B cell (primary cell): ENCODE measurements at regions not wholly inside any gene's neighbourhood (a gene's known extent, or its start where the extent isn't known, plus 50 kb on each side); places are given as distances from the start of the nearest gene placed in this dataset.

ENCODE experiments used
- ATAC-seq: fragments of 200-7000 bp; cut with Tn5 transposase; one replicate; pipeline ENCODE4 v1.10.0; 2021; ENCODE audit warnings: low read depth, mild to moderate bottlenecking, moderate number of reproducible peaks, moderate library complexity
- CTCF ChIA-PET: fragments of 350-600 bp; sonication (Branson Sonifier 250); formaldehyde crosslinking; loops from one replicate; lab custom pipeline; 2021; ENCODE audit warnings: antibody characterized with exemption, inconsistent platforms; lab: Charles Lee
- POLR2A ChIA-PET: fragments of 350-600 bp; sonication (Branson Sonifier 250); formaldehyde crosslinking; loops from one replicate; lab custom pipeline; 2021; ENCODE audit warnings: antibody characterized with exemption; lab: Charles Lee
- DNase-seq: peaks from one replicate; pipeline ENCODE4 v3.0.0; 2013
- H2AFZ ChIP-seq: 2 replicates; pipeline ENCODE4 v1.6.1; 2012; ENCODE audit warnings: mild to moderate bottlenecking, low read depth, low read length; ENCODE audit not compliant: insufficient read depth, poor library complexity, severe bottlenecking
- H3K27ac ChIP-seq, 2 donors: 1 replicate in 1 of 2; 2 replicates in 1 of 2; pipeline ENCODE4 v1.5.1; 2012 to 2013; ENCODE audit warnings: low read length in 2 of 2, mild to moderate bottlenecking in 2 of 2, moderate library complexity in 1 of 2
- H3K27me3 ChIP-seq, 4 experiments: fragments of 200-600 bp in 1 of 4; sonication (generic) in 1 of 4; replicated peaks in 1 of 4; 1 replicate in 2 of 4; 2 replicates in 2 of 4; pipeline versions ENCODE4 v1.6.1 to v1.7.0; 2013 to 2016; ENCODE audit warnings: low read length in 3 of 4, mild to moderate bottlenecking in 2 of 4, mixed read lengths in 1 of 4, moderate library complexity in 1 of 4; ENCODE audit not compliant: insufficient read depth in 4 of 4, control insufficient read depth in 3 of 4; ENCODE audit errors: control extremely low read depth in 1 of 4
- H3K36me3 ChIP-seq, 2 experiments: replicated peaks in 1 of 2; 1 replicate in 1 of 2; 2 replicates in 1 of 2; pipeline versions ENCODE4 v1.6.1 to v1.7.1; 2013; ENCODE audit warnings: low read length in 1 of 2; ENCODE audit not compliant: insufficient read depth in 2 of 2, control insufficient read depth in 1 of 2; ENCODE audit errors: control extremely low read depth in 1 of 2, extremely low read depth in 1 of 2
- H3K4me1 ChIP-seq, 2 donors: fragments of 200-600 bp in 1 of 2; sonication (generic) in 1 of 2; 1 replicate in 1 of 2; 2 replicates in 1 of 2; pipeline versions ENCODE4 v1.5.1 to v1.6.1; 2013 to 2017; ENCODE audit warnings: low read length in 2 of 2; ENCODE audit not compliant: control insufficient read depth in 2 of 2, insufficient read depth in 2 of 2
- H3K4me2 ChIP-seq: replicated peaks from 2 replicates; pipeline ENCODE3; 2012; ENCODE audit warnings: mild to moderate bottlenecking, low read depth, low read length; ENCODE audit not compliant: poor library complexity, severe bottlenecking
- H3K4me3 ChIP-seq, 5 experiments: fragments of 200-600 bp in 1 of 5; sonication (generic) in 1 of 5; 1 replicate in 3 of 5; 2 replicates in 2 of 5; pipeline versions ENCODE4 v1.5.1 to v1.7.0; 2011 to 2016; ENCODE audit warnings: low read length in 4 of 5, mild to moderate bottlenecking in 4 of 5, low read depth in 2 of 5, control low read depth in 1 of 5, moderate library complexity in 1 of 5; ENCODE audit not compliant: insufficient read depth in 1 of 5; ENCODE audit errors: control extremely low read depth in 1 of 5, extremely low read depth in 1 of 5
- H3K79me2 ChIP-seq: fragments of 200-600 bp; sonication (generic); one replicate; pipeline ENCODE4 v1.6.0; 2016; ENCODE audit warnings: low read length; ENCODE audit not compliant: control insufficient read depth, insufficient read depth
- H3K9ac ChIP-seq: fragments of 200-600 bp; sonication (generic); 2 replicates; pipeline ENCODE4 v1.6.1; 2017; ENCODE audit warnings: mild to moderate bottlenecking, low read length, moderate library complexity
- H3K9me3 ChIP-seq, 3 donors: one replicate each; pipeline versions ENCODE4 v1.6.1 to v1.7.1; 2013; ENCODE audit warnings: low read length in 2 of 3; ENCODE audit not compliant: control insufficient read depth in 2 of 3, insufficient read depth in 1 of 3; ENCODE audit errors: control extremely low read depth in 1 of 3
- H4K20me1 ChIP-seq: 2 replicates; pipeline ENCODE4 v1.6.0; 2012; ENCODE audit warnings: mild to moderate bottlenecking, low read length; ENCODE audit not compliant: insufficient read depth, control insufficient read depth, poor library complexity, severe bottlenecking
- H3K27ac Mint-ChIP-seq: one replicate; pipeline ENCODE4 v1.8.0; 2021; ENCODE audit warnings: mixed read lengths
- H3K27me3 Mint-ChIP-seq: one replicate; pipeline ENCODE4 v1.8.0; 2021; ENCODE audit warnings: mixed read lengths
- H3K4me1 Mint-ChIP-seq: one replicate; pipeline ENCODE4 v1.8.0; 2021; ENCODE audit warnings: mixed read lengths
- H3K4me3 Mint-ChIP-seq: one replicate; pipeline ENCODE4 v1.8.0; 2021; ENCODE audit warnings: mixed read lengths
- H3K9me3 Mint-ChIP-seq: one replicate; pipeline ENCODE4 v1.8.0; 2022; ENCODE audit warnings: mixed read lengths; ENCODE audit not compliant: insufficient read depth
- CTCF ChIP-seq: fragments of 200-600 bp; IDR thresholded peaks from one replicate; pipeline ENCODE4 v1.8.0; 2022; ENCODE audit warnings: antibody characterized with exemption, mild to moderate bottlenecking
- EZH2 ChIP-seq: IDR thresholded peaks from 2 replicates; pipeline ENCODE4 v1.6.1; 2012; ENCODE audit warnings: borderline replicate concordance, low read depth, mild to moderate bottlenecking, moderate library complexity, low read length; ENCODE audit not compliant: insufficient read depth, poor library complexity, severe bottlenecking
- WGBS: methylation state at CpG from one replicate; pipeline ENCODE4 v1.1.5; 2013; ENCODE audit warnings: missing lambda C conversion rate; ENCODE audit not compliant: insufficient coverage; 5-methylcytosine and 5-hydroxymethylcytosine counted together
- intact Hi-C: fragments of 100-400 bp; cut with micrococcal nuclease; formaldehyde crosslinking; loops from one replicate; pipeline ENCODE4 v1.10.0; 2022

DNA sequence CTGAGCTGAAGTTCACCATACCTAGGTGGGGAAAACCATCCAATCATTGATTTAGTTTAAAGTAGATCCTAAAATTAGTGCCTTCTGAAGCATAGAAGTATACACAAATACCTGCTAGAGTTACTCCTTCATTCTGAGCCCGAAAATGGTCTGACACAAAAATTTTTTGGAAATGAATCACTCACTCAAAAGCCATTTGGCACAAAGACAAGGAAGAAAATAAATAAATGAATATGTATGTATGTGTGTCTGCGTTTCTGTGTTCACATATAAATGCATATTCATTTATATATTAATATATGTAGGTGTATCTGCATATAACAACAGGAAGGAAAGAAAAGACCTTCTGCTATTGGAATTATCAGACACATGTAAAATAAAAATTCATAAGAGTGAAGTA is 614.4 kb upstream of the PCDH9 start:
- H2AFZ ChIP-seq, result no peak overlapping the region
- CTCF ChIA-PET, result no interaction called here
- no peak overlapping the region for H3K4me2 ChIP-seq
- intact Hi-C loops, result no loop called here
- H3K4me1 ChIP-seq, result no peaks in the 10 kb centered on the region
- H3K9me3 ChIP-seq, result peaks cover 0 to 9% (median 0%) of the 10 kb centered on the region in 3 donors
- ATAC-seq (no peak), DNase-seq (no peak)
- Mint-ChIP-seq H3K4me3 (no peak overlapping the region), H3K4me1 (no peaks in the 10 kb centered on the region), H3K27me3 (no peaks in the 10 kb centered on the region), H3K9me3 (peaks cover 3% of the 10 kb centered on the region), H3K27ac (no peak overlapping the region)
- no CpG with 5 or more reads among the region's 2 CpGs for WGBS
- POLR2A ChIA-PET, result no interaction called here
- H3K36me3 ChIP-seq, result no peaks in the 10 kb centered on the region
- no peaks in the 10 kb centered on the region for H3K27me3 ChIP-seq
- no peak overlapping the region for H3K27ac ChIP-seq
- H3K4me3 ChIP-seq, result no peak overlapping the region
- no peak for TF ChIP-seq CTCF
- no peak for TF ChIP-seq EZH2
- H4K20me1 ChIP-seq, result no peaks in the 10 kb centered on the region
- no peaks in the 10 kb centered on the region for H3K79me2 ChIP-seq
- no peak overlapping the region for H3K9ac ChIP-seq

GRCh38 chr13:67841071-67841470 is 610.9 kb upstream of the PCDH9 start:
- no peak overlapping the region for H3K27ac Mint-ChIP-seq
- CTCF ChIA-PET, result no interaction called here
- ATAC-seq, result no peak

More at GRCh38 chr13:67841071-67841470, 610.9 kb upstream of the PCDH9 start:
- H3K27ac ChIP-seq, result no peak overlapping the region
- H3K27me3 ChIP-seq, result no peaks in the 10 kb centered on the region
- no peaks in the 10 kb centered on the region for H3K79me2 ChIP-seq
- H3K27me3 Mint-ChIP-seq, result no peaks in the 10 kb centered on the region
- intact Hi-C loops, result no loop called here
- H3K9me3 ChIP-seq, result peaks cover 0 to 9% (median 0%) of the 10 kb centered on the region in 3 donors
- no peak for DNase-seq
- no peak overlapping the region for H3K4me2 ChIP-seq
- TF ChIP-seq EZH2 (no peak), CTCF (no peak)
- no peaks in the 10 kb centered on the region for H4K20me1 ChIP-seq
- peaks cover 3% of the 10 kb centered on the region for H3K9me3 Mint-ChIP-seq
- POLR2A ChIA-PET, result no interaction called here
- no peak overlapping the region for H3K9ac ChIP-seq
- no peak overlapping the region for H3K4me3 Mint-ChIP-seq
- H3K4me1 Mint-ChIP-seq, result no peaks in the 10 kb centered on the region
- no peaks in the 10 kb centered on the region for H3K36me3 ChIP-seq
- no peak overlapping the region for H3K4me3 ChIP-seq
- 74% methylated on average over 6 of the region's 7 CpGs for WGBS
- no peak overlapping the region for H2AFZ ChIP-seq
- no peaks in the 10 kb centered on the region for H3K4me1 ChIP-seq
